GM10248 (cell line): ENCODE measurements at regions not wholly inside any gene's neighbourhood (a gene's known extent, or its start where the extent isn't known, plus 50 kb on each side); places are given as distances from the start of the nearest gene placed in this dataset.
"Not testable (repeated sequence)": the region's sequence is repeated elsewhere in the genome, so short reads cannot be mapped to it uniquely, and the experiment has no call there.

Experiments
- CTCF ChIA-PET: fragments of 300-600 bp; sonication (Branson Sonifier 250); formaldehyde crosslinking; extraction: SDS; loops from one replicate; lab custom pipeline; 2021; ENCODE audit warnings: antibody characterized with exemption; lab: Yijun Ruan, JAX
- POLR2A ChIA-PET: fragments of 350-650 bp; sonication (Branson Sonifier 250); formaldehyde crosslinking; extraction: SDS; loops from one replicate; lab custom pipeline; 2020; ENCODE audit warnings: antibody characterized with exemption; lab: Yijun Ruan, JAX
- DNase-seq: peaks from one replicate; pipeline ENCODE4 v3.0.0; 2012; ENCODE audit errors: extremely low spot score

DNA sequence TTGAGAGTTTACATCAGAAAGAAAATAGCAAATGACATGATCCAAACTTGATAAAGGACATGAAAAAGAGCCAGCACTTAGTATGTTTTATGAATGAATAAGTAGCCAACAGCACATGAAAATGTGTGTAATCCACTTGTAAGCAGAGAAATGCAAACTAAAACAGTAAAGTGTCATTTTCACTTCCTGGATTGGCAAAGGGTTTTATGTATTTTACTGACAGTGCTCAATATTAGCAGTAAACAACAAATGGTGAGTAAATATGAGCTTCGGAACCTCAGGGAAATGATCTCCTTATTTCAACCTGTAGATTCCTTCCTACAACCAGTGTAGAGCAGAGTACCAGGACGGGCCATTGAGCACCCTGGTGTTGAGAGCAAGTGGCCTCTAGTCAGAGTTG lies 153.8 kb upstream of the PDCD2 start:
- DNase-seq, CTCF ChIA-PET, POLR2A ChIA-PET: not testable (repeated sequence)

DNA sequence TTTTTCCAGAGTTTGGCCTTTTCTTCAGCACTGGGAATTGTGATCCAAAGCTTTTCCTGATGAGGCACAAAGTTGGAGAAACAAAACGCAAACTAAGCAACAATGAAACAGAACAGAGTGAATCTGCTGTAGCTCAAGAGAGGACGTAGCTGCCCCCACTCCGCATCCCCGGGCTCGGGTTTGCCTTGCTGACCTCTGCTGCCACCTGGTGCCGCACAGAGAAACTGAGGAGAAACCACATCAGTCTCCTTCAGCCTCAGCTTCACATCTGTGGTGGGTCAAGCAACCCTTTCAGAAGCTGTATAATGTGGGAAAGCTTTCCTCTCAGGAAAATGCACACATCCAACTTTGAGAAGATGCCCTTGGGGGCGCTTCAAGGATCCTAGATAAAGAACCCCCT lies 151.9 kb upstream of the PDCD2 start:
- DNase-seq, CTCF ChIA-PET: not testable (repeated sequence)
- POLR2A ChIA-PET, result interaction anchor here (0.7 kb wide), 1 partner anchor 155 kb away, joined by 3 read pairs; no protein-coding TSS in a partner anchor

DNA sequence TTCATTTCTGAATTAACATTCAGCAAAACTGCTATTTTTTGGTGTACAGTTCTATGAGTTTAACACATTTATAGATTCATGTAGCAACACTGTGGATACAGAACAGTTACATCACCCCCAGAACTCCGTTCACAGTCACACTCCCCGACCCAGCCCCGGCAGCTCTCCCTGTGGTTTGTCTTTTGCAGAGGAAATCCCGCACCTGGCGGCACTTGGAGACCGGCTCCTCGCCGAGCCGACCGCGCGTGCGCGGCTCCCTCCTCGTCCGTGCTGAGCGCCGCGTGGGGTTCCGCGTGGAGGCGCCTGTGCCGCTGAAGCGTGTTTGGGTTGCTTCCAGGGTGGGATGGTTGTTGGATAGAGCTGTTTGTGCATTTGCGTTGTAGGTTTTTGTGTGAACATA lies 132.6 kb upstream of the PDCD2 start:
- CTCF ChIA-PET, DNase-seq, POLR2A ChIA-PET: not testable (repeated sequence)

DNA sequence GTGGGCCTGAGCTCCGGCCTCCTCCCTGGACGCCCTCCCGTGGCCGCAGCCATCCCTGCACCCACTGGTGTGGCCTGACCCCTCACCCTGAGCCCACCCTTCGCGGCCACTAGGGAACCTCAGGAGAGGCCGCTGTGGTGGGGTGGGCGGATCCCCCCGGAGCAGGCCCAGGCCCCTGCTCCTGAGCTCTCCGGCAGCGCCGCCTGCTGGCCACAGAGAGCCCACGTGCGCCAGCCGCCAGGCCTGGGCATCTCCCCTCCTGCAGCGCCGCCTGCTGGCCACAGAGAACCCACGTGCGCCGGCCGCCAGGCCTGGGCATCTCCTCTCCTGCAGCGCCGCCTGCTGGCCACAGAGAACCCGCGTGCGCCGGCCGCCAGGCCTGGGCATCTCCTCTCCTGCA lies 128.3 kb upstream of the PDCD2 start:
- CTCF ChIA-PET, DNase-seq, POLR2A ChIA-PET: not testable (repeated sequence)

DNA sequence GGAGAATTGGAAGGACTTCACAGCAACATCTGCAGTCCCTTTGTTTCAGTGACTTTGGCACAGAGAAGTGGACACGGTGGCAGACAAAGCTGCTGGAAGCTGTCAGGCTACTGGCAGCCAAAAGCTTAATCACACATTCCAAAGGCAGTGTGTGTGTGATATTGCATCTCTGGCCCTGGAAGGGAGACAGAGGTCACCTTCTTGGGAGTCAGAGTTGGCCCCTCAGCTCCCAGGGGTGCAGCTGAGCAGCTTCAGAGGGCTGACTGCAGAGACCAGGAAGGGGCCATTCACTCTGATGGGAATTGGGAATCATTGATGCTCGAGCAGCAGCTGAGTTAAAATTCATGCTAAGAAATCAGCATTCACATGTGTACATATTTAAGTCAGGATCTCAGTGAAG lies 115.7 kb upstream of the PDCD2 start:
- DNase-seq, POLR2A ChIA-PET: not testable (repeated sequence)

More for the DNA sequence above, 115.7 kb upstream of the PDCD2 start:
- CTCF ChIA-PET, result not testable (repeated sequence)
